HCT116 (cell line): ENCODE measurements at regions not wholly inside any gene's neighbourhood (a gene's known extent, or its start where the extent isn't known, plus 50 kb on each side); places are given as distances from the start of the nearest gene placed in this dataset.

Experiments used
- CBX3 ChIP-seq: IDR thresholded peaks from 2 replicates; pipeline ENCODE4 v1.6.1; 2012; ENCODE audit warnings: low read depth
- CEBPB ChIP-seq: IDR thresholded peaks from 2 replicates; pipeline ENCODE4 v1.6.1; 2012; ENCODE audit warnings: low read depth
- CTCF ChIP-seq, 3 experiments: fragments of 200-600 bp in 1 of 3; sonication (generic) in 1 of 3; IDR thresholded peaks in 2 of 3; conservative IDR thresholded peaks in 1 of 3; 2 replicates each; pipeline ENCODE4 v1.5.1; 2012 to 2017; ENCODE audit warnings: low read depth in 2 of 3, low read length in 2 of 3, antibody characterized with exemption in 1 of 3, borderline replicate concordance in 1 of 3, control low read depth in 1 of 3, mild to moderate bottlenecking in 1 of 3, mixed read lengths in 1 of 3, mixed run types in 1 of 3, moderate library complexity in 1 of 3; ENCODE audit not compliant: insufficient read depth in 1 of 3
- EGR1 ChIP-seq: IDR thresholded peaks from 2 replicates; pipeline ENCODE4 v1.6.1; 2012; ENCODE audit warnings: low read depth
- EZH2 ChIP-seq: fragments of 200-600 bp; sonication (generic); IDR thresholded peaks from 2 replicates; pipeline ENCODE4 v1.6.1; 2017; ENCODE audit warnings: antibody characterized with exemption, mixed run types
- EZH2phosphoT487 ChIP-seq: fragments of 200-600 bp; IDR thresholded peaks from 2 replicates; pipeline ENCODE4 v1.6.1; 2018; ENCODE audit warnings: antibody characterized with exemption, borderline replicate concordance
- JUND ChIP-seq: IDR thresholded peaks from 2 replicates; pipeline ENCODE4 v1.6.1; 2012
- MAX ChIP-seq: IDR thresholded peaks from 2 replicates; pipeline ENCODE4 v1.6.1; 2012
- POLR2A ChIP-seq: IDR thresholded peaks from 2 replicates; pipeline ENCODE4 v1.7.0; 2011; ENCODE audit warnings: borderline replicate concordance; ENCODE audit not compliant: insufficient read depth, insufficient read length; ENCODE audit errors: extremely low read depth
- POLR2AphosphoS5 ChIP-seq: IDR thresholded peaks from 2 replicates; pipeline ENCODE4 v1.6.1; 2011; ENCODE audit warnings: mild to moderate bottlenecking, low read depth, low read length, moderate library complexity
- YY1 ChIP-seq: IDR thresholded peaks from 2 replicates; pipeline ENCODE4 v1.6.1; 2011; ENCODE audit warnings: low read length, low read depth, moderate library complexity, mild to moderate bottlenecking; ENCODE audit not compliant: insufficient replicate concordance; ENCODE audit errors: extremely low read depth
- ZNF274 ChIP-seq: fragments of 200-500 bp; sonication (Bioruptor generic); IDR thresholded peaks from 2 replicates; pipeline ENCODE4 v1.6.1; 2014; ENCODE audit warnings: mild to moderate bottlenecking, low read depth, low read length, inconsistent platforms

- no peak for TF ChIP-seq CTCF (IDR thresholded peaks at IDR 0.05 in 2 of 3, conservative IDR thresholded peaks at IDR 0.05 in 1 of 3; ENCODE audit: borderline replicate concordance in 1 of 3, insufficient read depth in 1 of 3, low read depth in 2 of 3, low read length in 2 of 3)
- TF ChIP-seq POLR2A, result no peak
- no peak for TF ChIP-seq ZNF274
- TF ChIP-seq YY1, result no peak
- no peak for TF ChIP-seq EZH2phosphoT487
- no peak for TF ChIP-seq MAX
- TF ChIP-seq POLR2AphosphoS5, result no peak
- no peak for TF ChIP-seq EGR1
- no peak for TF ChIP-seq JUND
- TF ChIP-seq CBX3, result no peak
- TF ChIP-seq EZH2, result no peak
- no peak for TF ChIP-seq CEBPB
Observed at GRCh38 chr11:103773537-103773936, 262.9 kb upstream of the DDI1 start.
